ENCODE measurements at regions not wholly inside any gene's neighbourhood (a gene's known extent, or its start where the extent isn't known, plus 50 kb on each side); places are given as distances from the start of the nearest gene placed in this dataset.

DNA sequence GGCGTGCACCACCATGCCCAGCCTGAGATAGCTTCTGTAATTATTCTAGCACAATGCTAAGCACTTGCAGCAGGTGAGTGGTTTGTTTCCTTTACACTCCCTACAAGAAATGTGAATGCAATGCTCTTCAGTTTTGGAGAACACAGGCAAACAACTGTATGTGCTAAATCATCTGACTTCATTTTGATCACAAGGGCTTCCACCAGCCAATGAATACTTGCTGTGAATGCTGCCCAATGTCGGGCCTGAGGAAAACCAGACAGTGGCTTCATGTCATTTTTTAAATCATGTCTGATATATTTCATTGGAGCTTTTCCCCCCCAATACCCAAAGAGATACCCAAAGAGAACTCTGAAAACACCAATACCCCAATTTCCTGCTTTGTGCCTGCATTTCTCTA is 155.6 kb upstream of the XPO1 start:
- TF ChIP-seq, protein P1, sequence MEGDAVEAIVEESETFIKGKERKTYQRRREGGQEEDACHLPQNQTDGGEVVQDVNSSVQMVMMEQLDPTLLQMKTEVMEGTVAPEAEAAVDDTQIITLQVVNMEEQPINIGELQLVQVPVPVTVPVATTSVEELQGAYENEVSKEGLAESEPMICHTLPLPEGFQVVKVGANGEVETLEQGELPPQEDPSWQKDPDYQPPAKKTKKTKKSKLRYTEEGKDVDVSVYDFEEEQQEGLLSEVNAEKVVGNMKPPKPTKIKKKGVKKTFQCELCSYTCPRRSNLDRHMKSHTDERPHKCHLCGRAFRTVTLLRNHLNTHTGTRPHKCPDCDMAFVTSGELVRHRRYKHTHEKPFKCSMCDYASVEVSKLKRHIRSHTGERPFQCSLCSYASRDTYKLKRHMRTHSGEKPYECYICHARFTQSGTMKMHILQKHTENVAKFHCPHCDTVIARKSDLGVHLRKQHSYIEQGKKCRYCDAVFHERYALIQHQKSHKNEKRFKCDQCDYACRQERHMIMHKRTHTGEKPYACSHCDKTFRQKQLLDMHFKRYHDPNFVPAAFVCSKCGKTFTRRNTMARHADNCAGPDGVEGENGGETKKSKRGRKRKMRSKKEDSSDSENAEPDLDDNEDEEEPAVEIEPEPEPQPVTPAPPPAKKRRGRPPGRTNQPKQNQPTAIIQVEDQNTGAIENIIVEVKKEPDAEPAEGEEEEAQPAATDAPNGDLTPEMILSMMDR (conservative IDR thresholded peaks at IDR 0.05): no peak
- Mint-ChIP-seq H3K27me3 (ENCODE audit: insufficient read depth) (no peaks in the 10 kb centered on the region), H3K4me3 (peak overlapping the region; percentile 68), H3K9me3 (no peaks in the 10 kb centered on the region), H3K36me3 (ENCODE audit: low read depth) (no peaks in the 10 kb centered on the region), H3K4me1 (no peaks in the 10 kb centered on the region), H3K27ac (no peak overlapping the region)
- Histone ChIP-seq H3K36me3 (ENCODE audit: control insufficient read depth, insufficient read depth, low read length) (no peaks in the 10 kb centered on the region), H3K9me3 (ENCODE audit: control insufficient read depth, low read length) (no peaks in the 10 kb centered on the region), H3K4me3 (ENCODE audit: low read length) (peak overlapping the region; percentile 75), H3K4me1 (ENCODE audit: control insufficient read depth, insufficient read depth, low read length) (no peaks in the 10 kb centered on the region), H3K9ac (ENCODE audit: extremely low read depth, low read length, poor library complexity, severe bottlenecking) (no peak overlapping the region), H3K27ac (ENCODE audit: low read depth, low read length) (no peak overlapping the region), H3K27me3 (ENCODE audit: control insufficient read depth, insufficient read depth, low read length, poor library complexity, severe bottlenecking) (no peaks in the 10 kb centered on the region)
- 93 to 99% methylated on average over 2 of the region's 2 CpGs for WGBS, 2 experiments (ENCODE audit: insufficient coverage in 1 of 2, insufficient read length in 1 of 2)
- no peak for DNase-seq

DNA sequence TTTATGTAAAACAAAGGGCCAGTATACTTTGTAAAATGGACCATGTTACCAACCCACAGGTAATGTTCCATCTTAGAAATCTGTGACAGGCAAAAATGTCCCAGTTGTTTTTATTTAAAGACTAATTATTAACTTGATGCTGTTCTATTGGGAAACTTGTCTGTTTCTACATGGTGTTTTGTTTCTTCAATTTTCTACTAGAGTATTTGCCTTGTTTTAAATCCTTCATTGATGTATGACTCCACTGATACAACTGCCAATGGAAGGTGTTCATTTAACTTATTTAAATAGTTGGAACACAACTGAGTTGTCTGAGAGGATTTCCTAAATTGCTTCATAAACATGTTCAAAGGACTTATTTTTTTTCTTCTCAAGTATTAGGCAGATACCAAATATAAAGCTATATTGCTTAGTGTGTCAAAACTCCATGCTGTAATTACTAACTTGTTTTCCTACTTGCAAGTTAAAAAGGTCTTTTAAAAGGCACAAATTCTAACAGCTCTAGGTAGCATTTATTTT is 152.0 kb upstream of the XPO1 start:
- no peak overlapping the region for H3K9ac ChIP-seq (ENCODE audit: extremely low read depth, low read length, poor library complexity, severe bottlenecking)
- no peaks in the 10 kb centered on the region for H3K36me3 ChIP-seq (ENCODE audit: control insufficient read depth, insufficient read depth, low read length)
- H3K27me3 ChIP-seq (ENCODE audit: control insufficient read depth, insufficient read depth, low read length, poor library complexity, severe bottlenecking): no peaks in the 10 kb centered on the region
- no peaks in the 10 kb centered on the region for H3K4me1 ChIP-seq (ENCODE audit: control insufficient read depth, insufficient read depth, low read length)
- Mint-ChIP-seq H3K4me3 (no peak overlapping the region), H3K4me1 (no peaks in the 10 kb centered on the region), H3K27me3 (ENCODE audit: insufficient read depth) (peaks cover 1% of the 10 kb centered on the region), H3K9me3 (no peaks in the 10 kb centered on the region), H3K36me3 (ENCODE audit: low read depth) (no peaks in the 10 kb centered on the region), H3K27ac (no peak overlapping the region)
- DNase-seq: no peak
- H3K4me3 ChIP-seq (ENCODE audit: low read length): no peak overlapping the region
- H3K27ac ChIP-seq (ENCODE audit: low read depth, low read length): no peak overlapping the region
- no peaks in the 10 kb centered on the region for H3K9me3 ChIP-seq (ENCODE audit: control insufficient read depth, low read length)
- TF ChIP-seq, protein P1 (conservative IDR thresholded peaks at IDR 0.05): no peak

DNA sequence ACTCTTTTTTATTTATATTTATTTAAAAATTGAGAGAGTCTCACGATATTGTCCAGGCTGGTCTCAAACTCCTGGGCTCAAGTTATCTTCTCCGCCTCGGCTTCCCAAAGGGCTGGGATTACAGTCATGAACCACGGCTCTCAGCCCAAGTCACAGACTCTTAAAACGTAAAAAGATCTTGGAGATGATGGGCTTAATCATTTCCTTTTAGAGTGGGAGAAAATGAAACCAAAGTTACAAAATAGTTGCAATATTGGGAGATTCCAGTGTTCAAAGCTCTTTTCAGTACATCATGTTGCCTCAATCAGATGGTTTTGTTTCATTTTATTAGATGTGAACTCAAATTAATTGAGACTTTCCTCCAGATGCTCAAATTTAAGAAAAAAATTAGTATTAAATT is 151.4 kb upstream of the XPO1 start:
- H3K4me3 ChIP-seq (ENCODE audit: low read length): no peak overlapping the region
- WGBS, 2 experiments (ENCODE audit: insufficient coverage in 1 of 2, insufficient read length in 1 of 2): 91 to 93% methylated on average over 5 of the region's 5 CpGs
- H3K9me3 Mint-ChIP-seq: no peaks in the 10 kb centered on the region
- no peak overlapping the region for H3K4me3 Mint-ChIP-seq
- H3K36me3 ChIP-seq (ENCODE audit: control insufficient read depth, insufficient read depth, low read length): no peaks in the 10 kb centered on the region
- H3K27me3 ChIP-seq (ENCODE audit: control insufficient read depth, insufficient read depth, low read length, poor library complexity, severe bottlenecking): no peaks in the 10 kb centered on the region
- TF ChIP-seq, protein P1 (conservative IDR thresholded peaks at IDR 0.05): no peak
- peaks cover 1% of the 10 kb centered on the region for H3K27me3 Mint-ChIP-seq (ENCODE audit: insufficient read depth)
- H3K27ac Mint-ChIP-seq: no peak overlapping the region
- H3K27ac ChIP-seq (ENCODE audit: low read depth, low read length): no peak overlapping the region
- H3K9me3 ChIP-seq (ENCODE audit: control insufficient read depth, low read length): no peaks in the 10 kb centered on the region
- H3K4me1 ChIP-seq (ENCODE audit: control insufficient read depth, insufficient read depth, low read length): no peaks in the 10 kb centered on the region
- H3K9ac ChIP-seq (ENCODE audit: extremely low read depth, low read length, poor library complexity, severe bottlenecking): no peak overlapping the region
- no peaks in the 10 kb centered on the region for H3K36me3 Mint-ChIP-seq (ENCODE audit: low read depth)
- DNase-seq: no peak
- no peaks in the 10 kb centered on the region for H3K4me1 Mint-ChIP-seq
